Lower lobe of right lung (tissue), 2 donors: ENCODE measurements at regions not wholly inside any gene's neighbourhood (a gene's known extent, or its start where the extent isn't known, plus 50 kb on each side); places are given as distances from the start of the nearest gene placed in this dataset.

Source experiments
- ATAC-seq, 2 donors: fragments of 200-7000 bp; cut with Tn5 transposase; one replicate each; pipeline ENCODE4 v1.9.1; 2020 to 2022; ENCODE audit warnings: mild to moderate bottlenecking in 2 of 2, moderate library complexity in 2 of 2
- DNase-seq: peaks from one replicate; pipeline ENCODE4 v3.0.0-alpha.2; 2020
- H3K27ac ChIP-seq: fragments of 200-600 bp; one replicate; pipeline ENCODE4 v1.8.0; 2022
- H3K27me3 ChIP-seq: fragments of 200-600 bp; one replicate; pipeline ENCODE4 v1.8.0; 2022; ENCODE audit warnings: low read depth
- H3K36me3 ChIP-seq: fragments of 200-600 bp; one replicate; pipeline ENCODE4 v1.8.0; 2022; ENCODE audit warnings: mild to moderate bottlenecking
- H3K4me1 ChIP-seq: fragments of 200-600 bp; one replicate; pipeline ENCODE4 v1.8.0; 2022
- H3K4me3 ChIP-seq: fragments of 200-600 bp; one replicate; pipeline ENCODE4 v1.8.0; 2022; ENCODE audit warnings: mild to moderate bottlenecking
- H3K9me3 ChIP-seq: fragments of 200-600 bp; one replicate; pipeline ENCODE4 v1.8.0; 2022
- intact Hi-C: fragments of 100-400 bp; cut with DNase I; formaldehyde crosslinking; loops from one replicate; pipeline ENCODE4 v1.11.0; 2022
- TF ChIP-seq, protein P1 (sequence below): fragments of 200-600 bp; IDR thresholded peaks from one replicate; pipeline ENCODE4 v1.8.0; 2022; ENCODE audit warnings: antibody characterized with exemption, mild to moderate bottlenecking
- donor health status: DM: no; HTN: yes; CAD: no; lungs with severe emphysema.

DNA sequence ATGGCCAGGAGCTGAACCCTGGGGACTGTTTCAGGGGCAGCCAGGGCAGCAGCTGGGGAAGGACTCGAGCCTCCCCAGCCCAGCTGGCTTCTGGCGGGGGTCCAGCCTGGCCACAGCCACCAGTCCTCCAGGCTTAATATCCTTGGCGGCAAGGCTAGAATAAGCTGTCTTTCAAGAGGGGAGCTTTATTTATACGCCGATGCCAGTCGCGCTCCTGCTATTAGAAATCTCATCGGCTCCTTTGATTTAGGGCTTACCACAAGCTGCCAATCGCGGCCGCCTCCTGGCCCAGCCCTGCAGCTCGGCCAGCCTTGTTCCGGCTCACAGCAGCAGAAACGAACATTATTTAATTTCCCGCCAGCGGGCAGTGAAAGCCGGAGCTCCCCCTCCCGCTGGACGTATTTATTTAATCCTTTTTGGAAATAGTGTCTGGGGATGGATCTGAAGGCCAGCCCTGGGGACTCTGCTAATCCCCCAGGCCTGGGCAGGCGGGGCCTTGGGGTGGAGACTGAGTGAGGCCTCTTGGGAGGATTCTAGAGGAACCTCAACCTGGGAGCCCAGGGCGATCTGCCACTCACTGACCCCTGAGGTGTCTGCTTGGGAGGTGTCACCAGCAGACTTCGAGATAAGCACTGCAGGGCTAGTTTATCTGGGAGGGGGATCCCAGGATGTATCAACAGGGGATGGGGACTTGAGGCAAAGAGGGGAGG lies 363.1 kb downstream of the MN1 start:
- intact Hi-C loops = no loop called here
- no peaks in the 10 kb centered on the region for H3K36me3 ChIP-seq
- TF ChIP-seq, protein P1, sequence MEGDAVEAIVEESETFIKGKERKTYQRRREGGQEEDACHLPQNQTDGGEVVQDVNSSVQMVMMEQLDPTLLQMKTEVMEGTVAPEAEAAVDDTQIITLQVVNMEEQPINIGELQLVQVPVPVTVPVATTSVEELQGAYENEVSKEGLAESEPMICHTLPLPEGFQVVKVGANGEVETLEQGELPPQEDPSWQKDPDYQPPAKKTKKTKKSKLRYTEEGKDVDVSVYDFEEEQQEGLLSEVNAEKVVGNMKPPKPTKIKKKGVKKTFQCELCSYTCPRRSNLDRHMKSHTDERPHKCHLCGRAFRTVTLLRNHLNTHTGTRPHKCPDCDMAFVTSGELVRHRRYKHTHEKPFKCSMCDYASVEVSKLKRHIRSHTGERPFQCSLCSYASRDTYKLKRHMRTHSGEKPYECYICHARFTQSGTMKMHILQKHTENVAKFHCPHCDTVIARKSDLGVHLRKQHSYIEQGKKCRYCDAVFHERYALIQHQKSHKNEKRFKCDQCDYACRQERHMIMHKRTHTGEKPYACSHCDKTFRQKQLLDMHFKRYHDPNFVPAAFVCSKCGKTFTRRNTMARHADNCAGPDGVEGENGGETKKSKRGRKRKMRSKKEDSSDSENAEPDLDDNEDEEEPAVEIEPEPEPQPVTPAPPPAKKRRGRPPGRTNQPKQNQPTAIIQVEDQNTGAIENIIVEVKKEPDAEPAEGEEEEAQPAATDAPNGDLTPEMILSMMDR = no peak
- H3K9me3 ChIP-seq = no peaks in the 10 kb centered on the region
- no peak overlapping the region for H3K4me3 ChIP-seq
- peaks cover 16% of the 10 kb centered on the region for H3K27me3 ChIP-seq
- no peak overlapping the region for H3K27ac ChIP-seq
- H3K4me1 ChIP-seq = peaks cover 21% of the 10 kb centered on the region
- no peak for DNase-seq
- ATAC-seq = no peak

GRCh38 chr22:27439131-27439530 lies 362.4 kb downstream of the MN1 start:
- no peak overlapping the region for H3K4me3 ChIP-seq
- no peaks in the 10 kb centered on the region for H3K36me3 ChIP-seq
- TF ChIP-seq, protein P1 = no peak
- DNase-seq = no peak
- H3K9me3 ChIP-seq = no peaks in the 10 kb centered on the region
- ATAC-seq = no peak
- H3K4me1 ChIP-seq = peaks cover 21% of the 10 kb centered on the region
- peaks cover 16% of the 10 kb centered on the region for H3K27me3 ChIP-seq
- intact Hi-C loops = no loop called here
- no peak overlapping the region for H3K27ac ChIP-seq

- ATAC-seq = no peak
- peaks cover 16% of the 10 kb centered on the region for H3K27me3 ChIP-seq
- no peaks in the 10 kb centered on the region for H3K36me3 ChIP-seq
- TF ChIP-seq, protein P1 = no peak
- no peak overlapping the region for H3K4me3 ChIP-seq
- intact Hi-C loops = no loop called here
- peaks cover 18% of the 10 kb centered on the region for H3K4me1 ChIP-seq
- H3K9me3 ChIP-seq = no peaks in the 10 kb centered on the region
- no peak overlapping the region for H3K27ac ChIP-seq
- DNase-seq = no peak
Measured at GRCh38 chr22:27440304-27440865, 361.2 kb downstream of the MN1 start.

DNA sequence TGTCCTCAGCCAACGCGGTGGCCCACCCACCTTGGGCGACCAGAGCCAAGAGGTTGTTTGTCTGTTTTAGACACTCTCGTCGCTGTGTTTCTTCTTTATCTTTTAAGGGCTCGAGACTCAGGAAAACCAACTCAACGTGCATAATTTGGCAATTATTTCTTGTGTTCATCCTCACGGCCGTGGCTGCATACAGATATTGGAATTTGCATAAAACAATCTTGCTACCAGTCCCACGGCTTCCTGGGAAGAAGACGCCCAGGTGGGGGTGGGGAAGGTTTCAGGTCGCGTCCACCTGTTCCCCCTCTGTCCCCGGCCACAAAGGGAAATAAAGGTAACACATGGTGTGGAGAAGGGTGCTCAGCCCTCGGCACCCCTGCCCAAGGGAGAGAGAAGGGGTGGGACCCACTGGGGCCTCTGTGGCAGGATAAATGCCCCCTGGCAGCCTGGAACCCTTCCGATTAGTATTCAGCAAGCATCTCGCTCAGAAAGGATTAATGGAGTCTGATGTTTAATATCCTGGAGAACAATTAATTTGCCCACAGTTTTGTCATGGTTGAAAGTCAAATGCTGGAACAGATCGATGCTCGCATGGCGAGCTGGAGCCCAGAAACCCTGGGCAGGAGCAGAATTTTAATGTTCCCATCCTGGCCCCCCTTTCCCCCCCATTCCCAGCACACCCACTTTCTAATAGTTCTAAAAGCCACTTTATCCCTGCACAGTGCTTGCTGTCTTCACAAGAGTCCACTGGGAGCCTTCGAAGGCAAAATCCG lies 359.7 kb downstream of the MN1 start:
- no peak for ATAC-seq
- H3K4me1 ChIP-seq = peaks cover 12% of the 10 kb centered on the region

GRCh38 chr22:27443306-27443705 lies 358.2 kb downstream of the MN1 start:
- Histone ChIP-seq H3K9me3 (no peaks in the 10 kb centered on the region), H3K36me3 (no peaks in the 10 kb centered on the region), H3K27ac (no peak overlapping the region), H3K4me1 (peaks cover 7% of the 10 kb centered on the region), H3K4me3 (no peak overlapping the region), H3K27me3 (peaks cover 16% of the 10 kb centered on the region)
- DNase-seq (no peak), ATAC-seq (no peak)
- TF ChIP-seq, protein P1 = no peak
- intact Hi-C loops = no loop called here

More for the DNA sequence above, 359.7 kb downstream of the MN1 start:
- TF ChIP-seq, protein P1 = no peak
- H3K4me3 ChIP-seq = no peak overlapping the region
- no peaks in the 10 kb centered on the region for H3K9me3 ChIP-seq
- intact Hi-C loops = no loop called here
- no peak for DNase-seq
- no peaks in the 10 kb centered on the region for H3K36me3 ChIP-seq
- no peak overlapping the region for H3K27ac ChIP-seq
- peaks cover 16% of the 10 kb centered on the region for H3K27me3 ChIP-seq
